Right lobe of liver (tissue), 6 donors: ENCODE measurements at regions not wholly inside any gene's neighbourhood (a gene's known extent, or its start where the extent isn't known, plus 50 kb on each side); places are given as distances from the start of the nearest gene placed in this dataset.
A peak's percentile ranks its signal among the peaks of the same experiment; 100 is the strongest.

Experiments used
- ATAC-seq, 4 donors: fragments of 200-7000 bp; cut with Tn5 transposase; one replicate each; pipeline ENCODE4 v1.9.1; 2020; ENCODE audit warnings: mild to moderate bottlenecking in 4 of 4, moderate library complexity in 4 of 4
- DNase-seq, 3 donors: peaks; one replicate each; pipeline ENCODE4 v3.0.0-alpha.2; 2020
- H3K27ac ChIP-seq, 3 donors: fragments of 200-600 bp; one replicate each; pipeline ENCODE4 v1.8.0; 2022
- H3K27me3 ChIP-seq, 2 donors: fragments of 200-600 bp; one replicate each; pipeline ENCODE4 v1.8.0; 2022
- H3K36me3 ChIP-seq, 4 donors: fragments of 200-600 bp; sonication (generic) in 1 of 4; one replicate each; pipeline versions ENCODE4 v1.5.1 to v1.8.0; 2017 to 2022; ENCODE audit warnings: control low read depth in 1 of 4
- H3K4me1 ChIP-seq, 4 donors: fragments of 200-600 bp; sonication (generic) in 1 of 4; one replicate each; pipeline versions ENCODE4 v1.5.1 to v1.8.0; 2017 to 2022; ENCODE audit warnings: control low read depth in 1 of 4
- H3K4me3 ChIP-seq, 3 donors: fragments of 200-600 bp; one replicate each; pipeline ENCODE4 v1.8.0; 2022
- H3K9me3 ChIP-seq, 4 donors: fragments of 200-600 bp; sonication (generic) in 1 of 4; one replicate each; pipeline versions ENCODE4 v1.5.1 to v1.8.0; 2017 to 2022; ENCODE audit warnings: control low read depth in 1 of 4
- POLR2A ChIP-seq: fragments of 450-650 bp; IDR thresholded peaks from one replicate; pipeline ENCODE4 v1.6.1; 2017; ENCODE audit warnings: antibody characterized with exemption, mild to moderate bottlenecking
- WGBS: methylation state at CpG from one replicate; pipeline ENCODE4 v1.1.6; 2018; ENCODE audit warnings: low coverage, low lambda C conversion rate; ENCODE audit not compliant: insufficient coverage; ENCODE audit errors: missing lambda C conversion rate; 5-methylcytosine and 5-hydroxymethylcytosine counted together
- intact Hi-C, 2 donors: fragments of 100-400 bp; cut with DNase I; formaldehyde crosslinking; loops; one replicate each; pipeline versions ENCODE4 v1.11.2 to v1.14.1; 2022
- TF ChIP-seq, protein P1 (sequence below), 4 donors: fragments of 200-600 bp in 3 of 4; fragments of 450-650 bp in 1 of 4; IDR thresholded peaks; one replicate each; pipeline versions ENCODE4 v1.5.1 to v1.8.0; 2016 to 2022; ENCODE audit warnings: antibody characterized with exemption in 4 of 4, mild to moderate bottlenecking in 2 of 4
- donor health status: DM: no; HTN: yes; CAD: no.
- donor health status: DM: no; HTN: no; CAD: no.
- donor health status: DM: no; HTN: no; CAD: no.
- donor health status: DM: no; HTN: yes; CAD: no.
- donor health status: DM: no; HTN: yes; CAD: no.

DNA sequence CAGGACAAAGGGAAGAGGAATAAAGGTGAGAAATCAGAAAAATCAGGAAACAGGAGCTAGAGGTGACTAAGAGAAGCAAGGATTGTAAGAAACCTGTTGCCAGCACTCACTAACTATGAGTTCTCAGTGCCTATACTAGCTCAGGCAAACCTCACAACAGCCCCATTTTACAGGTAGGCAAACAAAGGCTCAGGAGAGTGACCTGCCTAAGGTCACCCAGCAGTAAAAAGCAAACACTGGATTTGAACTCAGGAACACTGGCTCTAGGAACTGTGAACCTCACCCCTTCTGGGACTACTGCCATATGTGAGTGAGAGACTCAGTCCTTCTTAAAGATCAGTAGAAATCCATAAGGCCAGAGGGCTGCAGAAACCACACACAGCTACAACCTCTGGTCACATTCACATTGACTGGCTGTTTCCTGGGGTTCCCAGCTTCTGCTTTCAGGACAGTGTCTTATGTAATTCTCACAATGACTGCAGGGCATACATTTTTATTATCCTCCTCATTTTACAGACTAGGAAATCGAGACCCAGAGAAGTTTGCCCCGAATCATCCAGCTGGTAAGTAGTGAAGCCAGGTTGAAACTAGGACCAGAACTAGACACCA, 80.7 kb upstream of the MAFB start:
- DNase-seq = no peak
- 40% methylated on average over 1 of the region's 2 CpGs for WGBS
- Histone ChIP-seq H3K27ac (no peak overlapping the region), H3K9me3 (no peaks in the 10 kb centered on the region), H3K36me3 (no peaks in the 10 kb centered on the region), H3K27me3 (no peaks in the 10 kb centered on the region), H3K4me1 (no peaks in the 10 kb centered on the region), H3K4me3 (no peak overlapping the region)
- no peak for TF ChIP-seq POLR2A
- TF ChIP-seq, protein P1, sequence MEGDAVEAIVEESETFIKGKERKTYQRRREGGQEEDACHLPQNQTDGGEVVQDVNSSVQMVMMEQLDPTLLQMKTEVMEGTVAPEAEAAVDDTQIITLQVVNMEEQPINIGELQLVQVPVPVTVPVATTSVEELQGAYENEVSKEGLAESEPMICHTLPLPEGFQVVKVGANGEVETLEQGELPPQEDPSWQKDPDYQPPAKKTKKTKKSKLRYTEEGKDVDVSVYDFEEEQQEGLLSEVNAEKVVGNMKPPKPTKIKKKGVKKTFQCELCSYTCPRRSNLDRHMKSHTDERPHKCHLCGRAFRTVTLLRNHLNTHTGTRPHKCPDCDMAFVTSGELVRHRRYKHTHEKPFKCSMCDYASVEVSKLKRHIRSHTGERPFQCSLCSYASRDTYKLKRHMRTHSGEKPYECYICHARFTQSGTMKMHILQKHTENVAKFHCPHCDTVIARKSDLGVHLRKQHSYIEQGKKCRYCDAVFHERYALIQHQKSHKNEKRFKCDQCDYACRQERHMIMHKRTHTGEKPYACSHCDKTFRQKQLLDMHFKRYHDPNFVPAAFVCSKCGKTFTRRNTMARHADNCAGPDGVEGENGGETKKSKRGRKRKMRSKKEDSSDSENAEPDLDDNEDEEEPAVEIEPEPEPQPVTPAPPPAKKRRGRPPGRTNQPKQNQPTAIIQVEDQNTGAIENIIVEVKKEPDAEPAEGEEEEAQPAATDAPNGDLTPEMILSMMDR (IDR thresholded peaks at IDR 0.05) = no peak
- peak; percentile 29 to 62 (median 46) for ATAC-seq
- intact Hi-C loops = no loop called here

DNA sequence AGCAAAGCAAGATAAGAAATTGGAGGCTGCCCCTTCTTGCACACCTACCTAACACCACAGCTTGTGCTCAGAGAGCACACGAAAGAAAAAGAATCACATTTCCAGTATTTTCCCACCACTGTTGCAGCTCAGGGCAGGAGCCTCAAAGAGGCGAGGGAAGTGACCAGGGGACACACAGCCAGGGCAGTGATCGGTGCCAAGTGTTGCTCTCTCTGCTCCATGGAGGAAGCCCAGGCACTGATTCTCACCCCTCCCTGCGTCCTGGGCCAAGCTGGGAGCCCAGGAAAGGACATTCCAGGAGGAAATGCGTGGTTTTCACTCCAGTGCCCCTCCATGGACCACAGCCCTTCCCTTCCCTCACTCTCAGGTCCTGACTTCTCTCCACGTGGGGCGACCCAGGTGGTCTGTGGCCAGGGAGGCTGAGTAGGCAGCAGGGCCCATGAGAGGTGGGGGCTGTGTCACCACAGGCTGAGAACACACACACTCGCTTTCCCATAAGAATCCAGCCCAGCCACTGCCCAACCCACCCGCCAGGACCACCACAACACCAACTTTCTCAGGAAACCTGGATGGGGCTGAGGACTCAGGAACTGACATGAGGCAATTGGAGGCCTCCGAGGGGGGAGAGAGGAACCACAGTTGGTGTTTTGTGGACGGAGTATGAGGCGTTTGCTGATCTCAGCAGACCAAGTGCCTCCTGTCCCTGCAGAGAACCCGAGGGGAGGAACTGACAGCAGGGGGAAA, 81.7 kb upstream of the MAFB start:
- Histone ChIP-seq H3K36me3 (no peaks in the 10 kb centered on the region), H3K27ac (no peak overlapping the region), H3K4me1 (no peaks in the 10 kb centered on the region), H3K27me3 (no peaks in the 10 kb centered on the region), H3K9me3 (no peaks in the 10 kb centered on the region), H3K4me3 (no peak overlapping the region)
- WGBS = 37% methylated on average over 7 of the region's 13 CpGs
- DNase-seq (no peak), ATAC-seq (peak; percentile 43 to 74 (median 66))
- TF ChIP-seq, protein P1 (IDR thresholded peaks at IDR 0.05) = no peak
- TF ChIP-seq POLR2A = no peak
- intact Hi-C loops = no loop called here

DNA sequence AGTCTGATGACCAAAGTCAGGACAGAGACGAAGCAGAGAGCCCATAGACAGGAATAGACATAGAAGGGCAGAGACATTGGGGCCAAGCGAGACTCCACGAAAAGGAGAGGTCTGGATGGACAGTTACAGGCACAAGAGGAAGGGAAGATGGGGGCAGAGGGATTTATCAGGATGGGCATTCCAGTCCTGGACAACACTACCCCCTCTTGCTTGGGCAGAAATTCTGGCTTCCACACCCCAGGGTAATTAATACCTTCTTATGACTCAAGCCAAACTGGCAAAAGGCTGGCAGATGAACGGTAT, 82.2 kb upstream of the MAFB start:
- TF ChIP-seq, protein P1 (IDR thresholded peaks at IDR 0.05) = no peak
- TF ChIP-seq POLR2A = no peak
- no peak for ATAC-seq
- no peak for DNase-seq
- H3K4me3 ChIP-seq = no peak overlapping the region
- no peaks in the 10 kb centered on the region for H3K36me3 ChIP-seq
- intact Hi-C loops = no loop called here
- no peak overlapping the region for H3K27ac ChIP-seq
- no peaks in the 10 kb centered on the region for H3K27me3 ChIP-seq
- no peaks in the 10 kb centered on the region for H3K9me3 ChIP-seq
- 66% methylated on average over 3 of the region's 4 CpGs for WGBS
- no peaks in the 10 kb centered on the region for H3K4me1 ChIP-seq

DNA sequence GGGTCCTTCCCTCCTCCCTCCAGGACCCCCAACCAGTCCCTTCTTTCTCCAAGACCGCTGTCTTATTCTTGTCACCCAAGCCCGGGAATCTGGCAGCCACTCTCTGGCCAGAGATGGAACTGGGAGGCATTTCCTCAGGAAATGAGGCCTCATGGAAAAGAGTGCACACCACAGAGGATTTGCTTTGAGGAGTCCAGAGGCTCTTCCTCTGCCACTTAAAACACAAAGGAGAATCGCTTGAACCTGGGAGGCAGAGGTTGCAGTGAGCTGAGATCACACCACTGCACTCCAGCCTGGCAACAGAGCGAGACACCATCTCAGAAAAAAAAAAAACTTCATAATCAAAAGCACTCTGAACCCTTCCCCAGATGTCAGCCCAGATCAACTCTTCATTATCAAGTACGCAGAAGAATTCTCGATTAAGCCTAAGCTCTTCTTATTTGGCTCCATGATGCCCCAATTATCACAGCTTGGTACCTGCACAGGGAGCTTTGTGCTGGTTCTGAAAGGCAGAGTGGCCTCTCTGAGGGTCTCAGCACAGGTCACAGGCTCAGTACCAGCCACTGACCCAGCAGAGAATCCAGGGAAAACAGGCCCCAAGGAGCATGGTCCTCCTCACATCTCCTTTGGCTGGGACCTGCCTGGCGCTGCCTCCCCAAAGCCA, 82.9 kb upstream of the MAFB start:
- Histone ChIP-seq H3K27me3 (no peaks in the 10 kb centered on the region), H3K36me3 (no peaks in the 10 kb centered on the region), H3K27ac (no peak overlapping the region), H3K9me3 (no peaks in the 10 kb centered on the region), H3K4me1 (no peaks in the 10 kb centered on the region), H3K4me3 (no peak overlapping the region)
- WGBS = 75% methylated on average over 4 of the region's 7 CpGs
- no peak for TF ChIP-seq POLR2A
- TF ChIP-seq, protein P1 (IDR thresholded peaks at IDR 0.05) = no peak
- intact Hi-C loops = no loop called here
- ATAC-seq = no peak
- DNase-seq = no peak
